Suprapubic skin (tissue), 4 donors: ENCODE measurements at regions not wholly inside any gene's neighbourhood (a gene's known extent, or its start where the extent isn't known, plus 50 kb on each side); places are given as distances from the start of the nearest gene placed in this dataset.

Experiments
- DNase-seq, 2 donors: peaks; one replicate each; pipeline ENCODE4 v3.0.0-alpha.2; 2019; ENCODE audit warnings: low spot score in 2 of 2
- H3K27ac ChIP-seq: fragments of 200-600 bp; sonication (generic); one replicate; pipeline ENCODE4 v1.5.1; 2019
- H3K27me3 ChIP-seq: fragments of 200-600 bp; sonication (generic); one replicate; pipeline ENCODE4 v1.5.1; 2019
- H3K36me3 ChIP-seq: fragments of 200-600 bp; sonication (generic); one replicate; pipeline ENCODE4 v1.5.1; 2019
- H3K4me1 ChIP-seq: fragments of 200-600 bp; sonication (generic); one replicate; pipeline ENCODE4 v1.5.1; 2019
- H3K4me3 ChIP-seq: fragments of 200-600 bp; sonication (generic); one replicate; pipeline ENCODE4 v1.5.1; 2019; ENCODE audit warnings: mild to moderate bottlenecking
- H3K9me3 ChIP-seq: fragments of 200-600 bp; sonication (generic); one replicate; pipeline ENCODE4 v1.5.1; 2019
- EP300 ChIP-seq: sonication (generic); formaldehyde crosslinking; IDR thresholded peaks from one replicate; pipeline ENCODE4 v1.6.1; 2017; ENCODE audit warnings: antibody characterized with exemption
- POLR2A ChIP-seq, 2 donors: fragments of 450-650 bp; IDR thresholded peaks; one replicate each; pipeline ENCODE4 v1.6.1; 2017; ENCODE audit warnings: antibody characterized with exemption in 2 of 2, mild to moderate bottlenecking in 2 of 2, moderate library complexity in 2 of 2
- POLR2AphosphoS5 ChIP-seq, 3 donors: sonication (generic); formaldehyde crosslinking; IDR thresholded peaks; one replicate each; pipeline ENCODE4 v1.6.1; 2017; ENCODE audit warnings: antibody characterized with exemption in 3 of 3
- WGBS: methylation state at CpG from one replicate; pipeline ENCODE4 v1.1.5; 2018; 5-methylcytosine and 5-hydroxymethylcytosine counted together
- TF ChIP-seq, protein P1 (sequence below), 2 donors: fragments of 200-600 bp in 1 of 2; fragments of 450-650 bp in 1 of 2; sonication (generic) in 1 of 2; IDR thresholded peaks; one replicate each; pipeline ENCODE4 v1.5.1; 2016 to 2019; ENCODE audit warnings: antibody characterized with exemption in 2 of 2, mild to moderate bottlenecking in 1 of 2, moderate library complexity in 1 of 2

GRCh38 chr16:50939356-50939755 lies 197.5 kb downstream of the CYLD start:
- Histone ChIP-seq H3K9me3 (no peaks in the 10 kb centered on the region), H3K27me3 (no peaks in the 10 kb centered on the region), H3K36me3 (no peaks in the 10 kb centered on the region), H3K27ac (no peak overlapping the region), H3K4me3 (no peak overlapping the region), H3K4me1 (no peaks in the 10 kb centered on the region)
- DNase-seq: no peak
- 88% methylated on average over 2 of the region's 2 CpGs for WGBS
- TF ChIP-seq POLR2AphosphoS5 (IDR thresholded peaks at IDR 0.05): no peak
- TF ChIP-seq, protein P1, sequence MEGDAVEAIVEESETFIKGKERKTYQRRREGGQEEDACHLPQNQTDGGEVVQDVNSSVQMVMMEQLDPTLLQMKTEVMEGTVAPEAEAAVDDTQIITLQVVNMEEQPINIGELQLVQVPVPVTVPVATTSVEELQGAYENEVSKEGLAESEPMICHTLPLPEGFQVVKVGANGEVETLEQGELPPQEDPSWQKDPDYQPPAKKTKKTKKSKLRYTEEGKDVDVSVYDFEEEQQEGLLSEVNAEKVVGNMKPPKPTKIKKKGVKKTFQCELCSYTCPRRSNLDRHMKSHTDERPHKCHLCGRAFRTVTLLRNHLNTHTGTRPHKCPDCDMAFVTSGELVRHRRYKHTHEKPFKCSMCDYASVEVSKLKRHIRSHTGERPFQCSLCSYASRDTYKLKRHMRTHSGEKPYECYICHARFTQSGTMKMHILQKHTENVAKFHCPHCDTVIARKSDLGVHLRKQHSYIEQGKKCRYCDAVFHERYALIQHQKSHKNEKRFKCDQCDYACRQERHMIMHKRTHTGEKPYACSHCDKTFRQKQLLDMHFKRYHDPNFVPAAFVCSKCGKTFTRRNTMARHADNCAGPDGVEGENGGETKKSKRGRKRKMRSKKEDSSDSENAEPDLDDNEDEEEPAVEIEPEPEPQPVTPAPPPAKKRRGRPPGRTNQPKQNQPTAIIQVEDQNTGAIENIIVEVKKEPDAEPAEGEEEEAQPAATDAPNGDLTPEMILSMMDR (IDR thresholded peaks at IDR 0.05): no peak
- no peak for TF ChIP-seq POLR2A (IDR thresholded peaks at IDR 0.05)
- TF ChIP-seq EP300: no peak

DNA sequence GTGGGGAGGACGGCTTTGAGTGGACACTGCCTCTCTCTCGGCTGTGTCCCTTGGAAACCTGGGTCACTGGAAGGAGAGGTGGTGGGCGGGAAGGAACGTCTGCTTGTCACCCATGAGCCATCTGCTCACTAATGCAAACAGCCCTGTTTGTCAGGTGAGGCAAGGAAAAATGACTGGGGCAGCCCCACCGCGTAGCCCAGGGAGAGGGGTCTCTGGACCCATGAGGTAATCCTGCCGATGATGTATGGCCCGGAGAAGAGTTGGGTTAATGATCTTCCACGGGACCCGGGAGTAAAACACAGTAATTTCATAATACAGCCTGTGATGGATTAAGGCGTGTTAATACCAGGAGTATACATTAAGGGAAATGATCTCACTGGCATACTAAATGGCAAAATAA lies 197.0 kb downstream of the CYLD start:
- 85% methylated on average over 11 of the region's 11 CpGs for WGBS
- TF ChIP-seq, protein P1 (IDR thresholded peaks at IDR 0.05): no peak
- TF ChIP-seq POLR2AphosphoS5 (IDR thresholded peaks at IDR 0.05) (no peak), POLR2A (IDR thresholded peaks at IDR 0.05) (no peak), EP300 (no peak)
- Histone ChIP-seq H3K4me1 (no peaks in the 10 kb centered on the region), H3K36me3 (no peaks in the 10 kb centered on the region), H3K27ac (no peak overlapping the region), H3K9me3 (no peaks in the 10 kb centered on the region), H3K27me3 (no peaks in the 10 kb centered on the region), H3K4me3 (no peak overlapping the region)
- no peak for DNase-seq

- DNase-seq: no peak
- Histone ChIP-seq H3K27ac (no peak overlapping the region), H3K9me3 (no peaks in the 10 kb centered on the region), H3K4me1 (no peaks in the 10 kb centered on the region), H3K36me3 (no peaks in the 10 kb centered on the region), H3K4me3 (no peak overlapping the region), H3K27me3 (no peaks in the 10 kb centered on the region)
- WGBS: 80% methylated on average over 3 of the region's 3 CpGs
- TF ChIP-seq POLR2AphosphoS5 (IDR thresholded peaks at IDR 0.05): no peak
- TF ChIP-seq, protein P1 (IDR thresholded peaks at IDR 0.05): no peak
- no peak for TF ChIP-seq EP300
- TF ChIP-seq POLR2A (IDR thresholded peaks at IDR 0.05): no peak
Measured at GRCh38 chr16:50933262-50933661, 191.4 kb downstream of the CYLD start.

GRCh38 chr16:50932348-50932935 lies 190.6 kb downstream of the CYLD start:
- H3K9me3 ChIP-seq: no peaks in the 10 kb centered on the region
- no peak for DNase-seq
- H3K4me3 ChIP-seq: no peak overlapping the region
- no peak for TF ChIP-seq EP300
- TF ChIP-seq POLR2A (IDR thresholded peaks at IDR 0.05): no peak
- TF ChIP-seq, protein P1 (IDR thresholded peaks at IDR 0.05): no peak
- no peak for TF ChIP-seq POLR2AphosphoS5 (IDR thresholded peaks at IDR 0.05)
- H3K27ac ChIP-seq: no peak overlapping the region
- no peaks in the 10 kb centered on the region for H3K4me1 ChIP-seq
- no peaks in the 10 kb centered on the region for H3K27me3 ChIP-seq
- no peaks in the 10 kb centered on the region for H3K36me3 ChIP-seq

- Histone ChIP-seq H3K4me1 (no peaks in the 10 kb centered on the region), H3K36me3 (no peaks in the 10 kb centered on the region), H3K4me3 (no peak overlapping the region), H3K9me3 (no peaks in the 10 kb centered on the region), H3K27ac (no peak overlapping the region), H3K27me3 (peaks cover 13% of the 10 kb centered on the region)
- no peak for DNase-seq
- TF ChIP-seq, protein P1 (IDR thresholded peaks at IDR 0.05): no peak
- no peak for TF ChIP-seq EP300
- no peak for TF ChIP-seq POLR2A (IDR thresholded peaks at IDR 0.05)
- 69% methylated on average over 5 of the region's 5 CpGs for WGBS
Measured at GRCh38 chr16:50928065-50928464, 186.2 kb downstream of the CYLD start.
